ENCODE measurements at regions not wholly inside any gene's neighbourhood (a gene's known extent, or its start where the extent isn't known, plus 50 kb on each side); places are given as distances from the start of the nearest gene placed in this dataset.
A peak's percentile ranks its signal among the peaks of the same experiment; 100 is the strongest.
"Not testable (repeated sequence)": the region's sequence is repeated elsewhere in the genome, so short reads cannot be mapped to it uniquely, and the experiment has no call there.

DNA sequence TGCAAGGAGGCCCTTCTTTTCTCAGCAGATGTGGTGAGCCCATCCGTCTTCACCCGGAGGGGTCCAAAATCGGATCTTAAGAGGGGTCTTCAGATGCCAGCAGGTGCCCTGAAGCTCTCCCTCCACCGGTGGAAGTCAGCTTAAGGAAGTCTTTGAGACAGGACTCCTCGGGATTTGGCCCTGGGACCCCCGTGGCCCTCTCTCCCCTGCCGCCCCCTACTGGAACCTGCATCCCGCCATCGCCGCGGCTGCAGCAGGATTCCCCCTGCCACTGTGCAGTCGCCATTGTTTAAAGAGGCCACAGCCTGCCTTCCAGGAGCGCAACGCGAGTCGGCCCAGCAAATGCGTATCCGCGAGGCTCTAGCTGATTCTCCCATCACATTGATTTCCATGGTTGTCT is 292.5 kb upstream of the ZNF337 start:
- ATAC-seq (ENCODE audit: insufficient read depth, low FRiP score) = no peak
- H3K27ac ChIP-seq (ENCODE audit: low read depth in 1 of 2, low read length in 1 of 2) = no peak overlapping the region
- no peak for DNase-seq
- H3K9me3 ChIP-seq (ENCODE audit: control insufficient read depth in 4 of 4, insufficient read depth in 3 of 4, low read length in 3 of 4) = no peaks in the 10 kb centered on the region
- TF ChIP-seq, protein P1, sequence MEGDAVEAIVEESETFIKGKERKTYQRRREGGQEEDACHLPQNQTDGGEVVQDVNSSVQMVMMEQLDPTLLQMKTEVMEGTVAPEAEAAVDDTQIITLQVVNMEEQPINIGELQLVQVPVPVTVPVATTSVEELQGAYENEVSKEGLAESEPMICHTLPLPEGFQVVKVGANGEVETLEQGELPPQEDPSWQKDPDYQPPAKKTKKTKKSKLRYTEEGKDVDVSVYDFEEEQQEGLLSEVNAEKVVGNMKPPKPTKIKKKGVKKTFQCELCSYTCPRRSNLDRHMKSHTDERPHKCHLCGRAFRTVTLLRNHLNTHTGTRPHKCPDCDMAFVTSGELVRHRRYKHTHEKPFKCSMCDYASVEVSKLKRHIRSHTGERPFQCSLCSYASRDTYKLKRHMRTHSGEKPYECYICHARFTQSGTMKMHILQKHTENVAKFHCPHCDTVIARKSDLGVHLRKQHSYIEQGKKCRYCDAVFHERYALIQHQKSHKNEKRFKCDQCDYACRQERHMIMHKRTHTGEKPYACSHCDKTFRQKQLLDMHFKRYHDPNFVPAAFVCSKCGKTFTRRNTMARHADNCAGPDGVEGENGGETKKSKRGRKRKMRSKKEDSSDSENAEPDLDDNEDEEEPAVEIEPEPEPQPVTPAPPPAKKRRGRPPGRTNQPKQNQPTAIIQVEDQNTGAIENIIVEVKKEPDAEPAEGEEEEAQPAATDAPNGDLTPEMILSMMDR (IDR thresholded peaks at IDR 0.05; ENCODE audit: control extremely low read depth, extremely low read depth) = no peak
- no peak overlapping the region for H3K4me3 ChIP-seq
- H3K9ac ChIP-seq (ENCODE audit: insufficient read depth in 1 of 2, low read length in 2 of 2) = no peak overlapping the region
- H3K36me3 ChIP-seq (ENCODE audit: control insufficient read depth in 4 of 4, insufficient read depth in 4 of 4, low read length in 4 of 4) = no peaks in the 10 kb centered on the region
- WGBS, 2 donors = 94 to 95% methylated on average over 19 of the region's 19 CpGs
- no peaks in the 10 kb centered on the region for H3K4me1 ChIP-seq (ENCODE audit: control insufficient read depth in 5 of 5, insufficient read depth in 5 of 5, low read length in 5 of 5)
- no peaks in the 10 kb centered on the region for H3K27me3 ChIP-seq (ENCODE audit: control insufficient read depth in 3 of 3, insufficient read depth in 3 of 3, low read length in 2 of 3)

DNA sequence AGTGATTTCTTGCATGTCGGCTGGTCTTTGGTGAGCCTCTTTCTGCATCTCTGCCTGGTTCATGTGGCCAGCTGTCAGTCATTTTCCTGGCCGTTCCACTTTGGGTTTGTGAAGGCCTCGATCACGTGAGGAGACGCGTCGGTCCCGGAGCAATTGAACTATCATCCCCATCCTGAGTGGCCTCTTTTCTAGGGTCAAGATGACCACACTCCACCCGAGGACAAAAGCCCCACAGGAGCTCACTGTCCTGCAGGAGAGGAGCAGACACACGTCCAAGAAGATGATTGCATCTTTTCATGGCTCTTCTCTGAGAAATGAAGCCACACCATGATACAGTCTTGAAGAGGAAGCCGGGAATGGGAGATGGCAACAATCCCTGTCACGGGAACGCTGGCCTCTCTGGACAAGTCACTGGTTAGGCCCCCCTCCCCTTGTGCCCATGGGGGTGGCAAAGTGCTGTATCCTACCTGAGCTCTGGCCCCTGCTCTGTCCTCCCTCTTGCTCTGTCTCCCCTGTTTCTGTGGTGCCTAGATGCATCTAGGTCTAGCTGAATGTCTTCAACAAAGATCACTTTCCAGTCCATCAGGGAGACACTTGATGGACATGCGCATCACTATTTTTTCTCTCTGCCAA is 291.4 kb upstream of the ZNF337 start:
- not testable (repeated sequence) for H3K36me3 ChIP-seq (ENCODE audit: control insufficient read depth in 4 of 4, insufficient read depth in 4 of 4, low read length in 4 of 4); H3K9me3 ChIP-seq (ENCODE audit: control insufficient read depth in 4 of 4, insufficient read depth in 3 of 4, low read length in 3 of 4); H3K27ac ChIP-seq (ENCODE audit: low read depth in 1 of 2, low read length in 1 of 2); H3K27me3 ChIP-seq (ENCODE audit: control insufficient read depth in 3 of 3, insufficient read depth in 3 of 3, low read length in 2 of 3); ATAC-seq (ENCODE audit: insufficient read depth, low FRiP score); DNase-seq; H3K9ac ChIP-seq (ENCODE audit: insufficient read depth in 1 of 2, low read length in 2 of 2); H3K4me1 ChIP-seq (ENCODE audit: control insufficient read depth in 5 of 5, insufficient read depth in 5 of 5, low read length in 5 of 5); H3K4me3 ChIP-seq
- 92 to 96% methylated on average over 14 of the region's 14 CpGs for WGBS, 2 donors

DNA sequence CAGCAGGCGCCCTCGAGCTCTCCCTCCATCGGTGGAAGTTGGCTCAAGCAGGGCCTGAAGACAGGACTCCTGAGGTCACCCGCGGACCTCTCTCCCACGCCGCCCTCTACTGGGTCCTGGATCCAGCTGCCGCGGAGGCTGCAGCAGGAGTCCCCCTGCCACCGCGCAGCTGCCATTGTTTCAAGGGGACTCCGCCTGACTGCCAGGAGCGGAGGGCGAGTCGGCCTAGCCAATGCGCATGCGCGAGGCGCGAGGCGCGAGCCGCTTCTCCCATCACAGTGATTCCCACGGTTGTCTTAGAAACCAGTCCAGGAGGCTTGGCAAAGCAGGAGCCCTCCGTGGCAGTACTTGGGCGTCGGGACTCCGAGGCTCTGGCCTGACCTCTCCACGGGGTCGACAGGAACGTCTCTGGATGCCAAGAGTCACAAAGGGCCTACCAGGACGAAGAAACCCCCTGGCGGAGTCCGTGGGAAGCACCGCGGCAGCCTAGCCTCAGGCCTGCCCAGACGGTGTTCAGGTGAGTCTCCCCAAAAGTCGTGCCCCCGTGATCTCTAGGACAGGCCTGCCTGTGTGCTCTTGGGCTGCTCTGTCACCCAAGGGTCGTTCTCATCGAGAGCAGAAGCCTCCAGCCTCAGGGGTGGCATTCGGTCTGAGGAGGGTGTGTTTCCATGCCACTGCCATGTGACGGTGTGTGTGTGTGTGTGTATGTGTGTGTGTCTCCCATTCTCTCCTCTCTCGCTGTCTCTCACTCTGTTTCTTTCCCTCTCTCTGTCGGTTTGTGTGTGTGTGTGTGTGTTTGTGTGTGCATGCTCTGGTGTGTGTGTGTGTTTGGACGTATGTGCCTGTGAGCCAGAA is 290.6 kb upstream of the ZNF337 start:
- DNase-seq (peak; percentile 61 to 81 (median 72)), ATAC-seq (ENCODE audit: insufficient read depth, low FRiP score) (no peak)
- Histone ChIP-seq H3K9ac (ENCODE audit: insufficient read depth in 1 of 2, low read length in 2 of 2) (no peak overlapping the region), H3K27me3 (ENCODE audit: control insufficient read depth in 3 of 3, insufficient read depth in 3 of 3, low read length in 2 of 3) (no peaks in the 10 kb centered on the region), H3K4me1 (ENCODE audit: control insufficient read depth in 5 of 5, insufficient read depth in 5 of 5, low read length in 5 of 5) (no peaks in the 10 kb centered on the region), H3K27ac (ENCODE audit: low read depth in 1 of 2, low read length in 1 of 2) (no peak overlapping the region), H3K4me3 (no peak overlapping the region), H3K9me3 (ENCODE audit: control insufficient read depth in 4 of 4, insufficient read depth in 3 of 4, low read length in 3 of 4) (no peaks in the 10 kb centered on the region), H3K36me3 (ENCODE audit: control insufficient read depth in 4 of 4, insufficient read depth in 4 of 4, low read length in 4 of 4) (no peaks in the 10 kb centered on the region)
- TF ChIP-seq, protein P1 (IDR thresholded peaks at IDR 0.05; ENCODE audit: control extremely low read depth, extremely low read depth) = no peak
- WGBS, 2 donors = 18 to 34% methylated on average over 46 of the region's 46 CpGs

DNA sequence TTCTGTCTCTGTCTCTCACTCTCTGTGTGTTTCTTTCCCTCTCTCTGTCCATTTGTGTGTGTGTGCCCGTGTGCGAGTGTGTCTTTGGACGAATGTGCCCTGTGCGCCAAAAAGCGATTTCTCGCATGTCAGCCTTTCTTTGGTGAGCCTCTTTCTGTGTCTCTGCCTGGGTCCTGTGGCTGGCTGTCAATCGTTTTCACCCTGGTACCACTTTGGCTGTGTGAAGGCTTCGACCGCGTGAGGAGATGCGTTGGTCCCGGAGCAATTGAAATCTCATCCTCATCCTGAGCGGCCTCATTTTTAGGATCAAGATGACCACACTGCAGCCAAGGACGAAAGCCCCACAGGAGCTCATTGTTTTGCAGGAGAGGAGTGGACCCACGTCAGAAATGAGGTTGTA is 288.9 kb upstream of the ZNF337 start:
- DNase-seq = no peak
- WGBS, 2 donors = 92 to 95% methylated on average over 15 of the region's 15 CpGs
- Histone ChIP-seq H3K9ac (ENCODE audit: insufficient read depth in 1 of 2, low read length in 2 of 2) (no peak overlapping the region), H3K36me3 (ENCODE audit: control insufficient read depth in 4 of 4, insufficient read depth in 4 of 4, low read length in 4 of 4) (no peaks in the 10 kb centered on the region), H3K4me3 (no peak overlapping the region), H3K27me3 (ENCODE audit: control insufficient read depth in 3 of 3, insufficient read depth in 3 of 3, low read length in 2 of 3) (no peaks in the 10 kb centered on the region), H3K9me3 (ENCODE audit: control insufficient read depth in 4 of 4, insufficient read depth in 3 of 4, low read length in 3 of 4) (no peaks in the 10 kb centered on the region), H3K27ac (ENCODE audit: low read depth in 1 of 2, low read length in 1 of 2) (no peak overlapping the region), H3K4me1 (ENCODE audit: control insufficient read depth in 5 of 5, insufficient read depth in 5 of 5, low read length in 5 of 5) (no peaks in the 10 kb centered on the region)
- no peak for ATAC-seq (ENCODE audit: insufficient read depth, low FRiP score)
- TF ChIP-seq, protein P1 (IDR thresholded peaks at IDR 0.05; ENCODE audit: control extremely low read depth, extremely low read depth) = no peak
